ENCODE measurements at regions not wholly inside any gene's neighbourhood (a gene's known extent, or its start where the extent isn't known, plus 50 kb on each side); places are given as distances from the start of the nearest gene placed in this dataset.

GRCh38 chr1:218957971-218958370 lies 215.7 kb upstream of the LYPLAL1 start:
- no peak overlapping the region for H3K4me3 ChIP-seq (ENCODE audit: low read depth, low read length)
- no peak for DNase-seq (ENCODE audit: low read depth)
- TF ChIP-seq CTCF (IDR thresholded peaks at IDR 0.05; ENCODE audit: low read depth, low read length, missing control alignments) = no peak

GRCh38 chr1:218959784-218960183 lies 213.9 kb upstream of the LYPLAL1 start:
- H3K4me3 ChIP-seq (ENCODE audit: low read depth, low read length) = no peak overlapping the region
- TF ChIP-seq CTCF (IDR thresholded peaks at IDR 0.05; ENCODE audit: low read depth, low read length, missing control alignments) = no peak
- no peak for DNase-seq (ENCODE audit: low read depth)

GRCh38 chr1:218964471-218965185 lies 209.1 kb upstream of the LYPLAL1 start:
- TF ChIP-seq CTCF (IDR thresholded peaks at IDR 0.05; ENCODE audit: low read depth, low read length, missing control alignments) = no peak
- H3K4me3 ChIP-seq (ENCODE audit: low read depth, low read length) = no peak overlapping the region
- no peak for DNase-seq (ENCODE audit: low read depth)

- no peak for DNase-seq (ENCODE audit: low read depth)
- no peak overlapping the region for H3K4me3 ChIP-seq (ENCODE audit: low read depth, low read length)
- TF ChIP-seq CTCF (IDR thresholded peaks at IDR 0.05; ENCODE audit: low read depth, low read length, missing control alignments) = no peak
Measured at GRCh38 chr1:218965821-218966220, 207.9 kb upstream of the LYPLAL1 start.

GRCh38 chr1:218967254-218967653 lies 206.4 kb upstream of the LYPLAL1 start:
- H3K4me3 ChIP-seq (ENCODE audit: low read depth, low read length) = no peak overlapping the region
- no peak for TF ChIP-seq CTCF (IDR thresholded peaks at IDR 0.05; ENCODE audit: low read depth, low read length, missing control alignments)
- no peak for DNase-seq (ENCODE audit: low read depth)

- no peak for DNase-seq (ENCODE audit: low read depth)
- TF ChIP-seq CTCF (IDR thresholded peaks at IDR 0.05; ENCODE audit: low read depth, low read length, missing control alignments) = no peak
- H3K4me3 ChIP-seq (ENCODE audit: low read depth, low read length) = no peak overlapping the region
Measured at GRCh38 chr1:218967836-218968235, 205.8 kb upstream of the LYPLAL1 start.

GRCh38 chr1:218969006-218969405 lies 204.7 kb upstream of the LYPLAL1 start:
- no peak for TF ChIP-seq CTCF (IDR thresholded peaks at IDR 0.05; ENCODE audit: low read depth, low read length, missing control alignments)
- no peak overlapping the region for H3K4me3 ChIP-seq (ENCODE audit: low read depth, low read length)
- DNase-seq (ENCODE audit: low read depth) = no peak

Measured in GM12864 (cell line).